ENCODE measurements at regions not wholly inside any gene's neighbourhood (a gene's known extent, or its start where the extent isn't known, plus 50 kb on each side); places are given as distances from the start of the nearest gene placed in this dataset.

GRCh38 chr2:111653913-111654312 is 230.1 kb downstream of the ANAPC1 start:
- TF ChIP-seq EZH2phosphoT487 (IDR thresholded peaks at IDR 0.05; ENCODE audit: low read depth, severe bottlenecking, unreplicated experiment) = no peak
- TF ChIP-seq EZH2 (IDR thresholded peaks at IDR 0.05; ENCODE audit: borderline replicate concordance) = no peak
- TF ChIP-seq CTCF (IDR thresholded peaks at IDR 0.05; ENCODE audit: poor library complexity) = no peak
- Histone ChIP-seq H3K27me3 (no peaks in the 10 kb centered on the region), H3K36me3 (replicated peaks; ENCODE audit: insufficient read depth, low read depth) (no peaks in the 10 kb centered on the region), H3K9me3 (ENCODE audit: low read depth) (no peaks in the 10 kb centered on the region), H3K4me1 (ENCODE audit: insufficient read depth) (peaks cover 5% of the 10 kb centered on the region), H3K9me2 (replicated peaks; ENCODE audit: insufficient read depth) (no peaks in the 10 kb centered on the region), H2AFZ (no peak overlapping the region), H3K4me3 (no peak overlapping the region), H3K4me2 (no peak overlapping the region), H4K20me1 (ENCODE audit: insufficient read depth, poor library complexity, severe bottlenecking) (no peaks in the 10 kb centered on the region), H3K27ac (no peak overlapping the region), H3K79me2 (no peaks in the 10 kb centered on the region)
- no peak for DNase-seq (ENCODE audit: low spot score)
- WGBS (ENCODE audit: low lambda C conversion rate, missing lambda C conversion rate) = 85% methylated on average over 4 of the region's 4 CpGs

- Histone ChIP-seq H3K9me2 (replicated peaks; ENCODE audit: insufficient read depth) (no peaks in the 10 kb centered on the region), H3K36me3 (replicated peaks; ENCODE audit: insufficient read depth, low read depth) (no peaks in the 10 kb centered on the region)
These were observed 229.2 kb downstream of the ANAPC1 start for GRCh38 chr2:111654829-111655228.

GRCh38 chr2:111656436-111656835 is 227.6 kb downstream of the ANAPC1 start:
- Histone ChIP-seq H3K4me2 (no peak overlapping the region), H3K4me3 (no peak overlapping the region), H3K36me3 (replicated peaks; ENCODE audit: insufficient read depth, low read depth) (no peaks in the 10 kb centered on the region), H3K27me3 (no peaks in the 10 kb centered on the region), H3K79me2 (no peaks in the 10 kb centered on the region), H4K20me1 (ENCODE audit: insufficient read depth, poor library complexity, severe bottlenecking) (no peaks in the 10 kb centered on the region), H3K9me2 (replicated peaks; ENCODE audit: insufficient read depth) (no peaks in the 10 kb centered on the region), H3K4me1 (ENCODE audit: insufficient read depth) (peaks cover 17% of the 10 kb centered on the region), H3K27ac (peak overlapping the region; percentile 99), H2AFZ (no peak overlapping the region), H3K9me3 (ENCODE audit: low read depth) (no peaks in the 10 kb centered on the region)
- TF ChIP-seq EZH2phosphoT487 (IDR thresholded peaks at IDR 0.05; ENCODE audit: low read depth, severe bottlenecking, unreplicated experiment) (no peak), CTCF (IDR thresholded peaks at IDR 0.05; ENCODE audit: poor library complexity) (no peak), EZH2 (IDR thresholded peaks at IDR 0.05; ENCODE audit: borderline replicate concordance) (no peak)
- no peak for DNase-seq (ENCODE audit: low spot score)
- 90% methylated on average over 9 of the region's 9 CpGs for WGBS (ENCODE audit: low lambda C conversion rate, missing lambda C conversion rate)

More at GRCh38 chr2:111654829-111655228, 229.2 kb downstream of the ANAPC1 start:
- Histone ChIP-seq H3K4me2 (no peak overlapping the region), H3K9me3 (ENCODE audit: low read depth) (no peaks in the 10 kb centered on the region), H3K4me3 (no peak overlapping the region), H3K27ac (no peak overlapping the region), H4K20me1 (ENCODE audit: insufficient read depth, poor library complexity, severe bottlenecking) (no peaks in the 10 kb centered on the region), H3K79me2 (no peaks in the 10 kb centered on the region), H3K27me3 (no peaks in the 10 kb centered on the region), H3K4me1 (ENCODE audit: insufficient read depth) (peaks cover 11% of the 10 kb centered on the region), H2AFZ (no peak overlapping the region)
- no peak for DNase-seq (ENCODE audit: low spot score)
- 83% methylated on average over 5 of the region's 5 CpGs for WGBS (ENCODE audit: low lambda C conversion rate, missing lambda C conversion rate)
- no peak for TF ChIP-seq CTCF (IDR thresholded peaks at IDR 0.05; ENCODE audit: poor library complexity)
- no peak for TF ChIP-seq EZH2phosphoT487 (IDR thresholded peaks at IDR 0.05; ENCODE audit: low read depth, severe bottlenecking, unreplicated experiment)
- TF ChIP-seq EZH2 (IDR thresholded peaks at IDR 0.05; ENCODE audit: borderline replicate concordance) = no peak

GRCh38 chr2:111656894-111657293 is 227.1 kb downstream of the ANAPC1 start:
- no peak overlapping the region for H3K4me2 ChIP-seq
- H3K27ac ChIP-seq = peak overlapping the region; percentile 99
- H3K36me3 ChIP-seq (replicated peaks; ENCODE audit: insufficient read depth, low read depth) = no peaks in the 10 kb centered on the region
- TF ChIP-seq EZH2phosphoT487 (IDR thresholded peaks at IDR 0.05; ENCODE audit: low read depth, severe bottlenecking, unreplicated experiment) = no peak
- TF ChIP-seq EZH2 (IDR thresholded peaks at IDR 0.05; ENCODE audit: borderline replicate concordance) = no peak
- no peak for TF ChIP-seq CTCF (IDR thresholded peaks at IDR 0.05; ENCODE audit: poor library complexity)
- no peaks in the 10 kb centered on the region for H3K79me2 ChIP-seq
- no peaks in the 10 kb centered on the region for H3K9me2 ChIP-seq (replicated peaks; ENCODE audit: insufficient read depth)
- no peak overlapping the region for H3K4me3 ChIP-seq
- peak; percentile 42 for DNase-seq (ENCODE audit: low spot score)
- 68% methylated on average over 11 of the region's 11 CpGs for WGBS (ENCODE audit: low lambda C conversion rate, missing lambda C conversion rate)
- H3K27me3 ChIP-seq = no peaks in the 10 kb centered on the region
- no peaks in the 10 kb centered on the region for H4K20me1 ChIP-seq (ENCODE audit: insufficient read depth, poor library complexity, severe bottlenecking)
- H2AFZ ChIP-seq = no peak overlapping the region
- no peaks in the 10 kb centered on the region for H3K9me3 ChIP-seq (ENCODE audit: low read depth)
- H3K4me1 ChIP-seq (ENCODE audit: insufficient read depth) = peaks cover 17% of the 10 kb centered on the region
